ENCODE measurements at regions not wholly inside any gene's neighbourhood (a gene's known extent, or its start where the extent isn't known, plus 50 kb on each side); places are given as distances from the start of the nearest gene placed in this dataset.

DNA sequence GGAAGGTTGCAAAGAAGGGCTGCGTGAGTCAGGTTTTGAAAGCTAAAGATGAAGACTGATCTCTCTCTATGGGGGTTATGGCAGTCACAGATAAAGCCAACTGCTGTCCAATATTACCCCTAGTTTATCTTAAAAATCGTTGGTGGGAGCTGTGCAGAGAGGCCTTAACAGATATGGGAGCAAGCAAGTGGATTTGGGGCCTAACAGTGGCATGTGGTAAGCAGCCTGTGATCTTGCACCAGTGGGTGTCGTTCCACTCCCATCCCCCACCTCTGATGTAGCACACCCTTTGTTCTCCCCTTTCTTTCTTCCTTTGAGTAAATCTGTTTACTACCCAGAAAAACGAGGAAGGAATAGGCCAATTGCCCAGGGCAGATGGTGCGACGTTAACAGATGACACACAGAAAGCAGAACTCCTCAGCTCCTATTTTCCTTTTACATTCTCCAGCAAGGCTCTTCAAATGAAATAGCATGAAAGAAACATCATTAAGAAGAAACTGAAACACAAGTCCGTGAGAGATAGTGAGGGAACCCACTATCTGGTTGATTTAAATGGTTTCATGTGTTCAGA lies 274.1 kb upstream of the CITED2 start:
- ATAC-seq (no peak), DNase-seq (ENCODE audit: low spot score in 2 of 2) (no peak)
- H3K36me3 Mint-ChIP-seq: no peaks in the 10 kb centered on the region
- H3K27ac Mint-ChIP-seq: no peak overlapping the region
- peaks cover 3% of the 10 kb centered on the region for H3K9me3 Mint-ChIP-seq
- H3K4me3 Mint-ChIP-seq: no peak overlapping the region
- no peaks in the 10 kb centered on the region for H3K4me1 Mint-ChIP-seq

DNA sequence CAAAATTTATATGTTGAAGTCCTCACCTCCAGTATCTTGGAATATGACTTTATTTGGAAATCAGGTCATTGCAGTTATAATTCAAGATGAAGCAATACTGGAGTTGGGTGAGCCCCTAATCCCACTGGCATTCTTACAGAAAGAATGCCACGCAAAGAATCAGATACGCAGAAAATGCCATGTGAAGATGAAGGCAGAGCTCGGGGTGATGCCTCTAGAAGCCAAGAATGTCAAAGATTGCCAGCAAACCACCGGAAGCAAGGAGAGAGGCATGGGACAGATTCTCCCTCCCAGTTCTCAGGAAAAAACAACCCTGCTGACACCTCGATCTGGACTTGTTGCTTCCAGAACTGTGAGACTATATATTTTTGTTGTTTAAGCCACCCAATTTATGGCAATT lies 273.4 kb upstream of the CITED2 start:
- Mint-ChIP-seq H3K9me3 (peaks cover 3% of the 10 kb centered on the region), H3K4me1 (no peaks in the 10 kb centered on the region), H3K36me3 (no peaks in the 10 kb centered on the region), H3K27ac (no peak overlapping the region), H3K4me3 (no peak overlapping the region)
- no peak for DNase-seq (ENCODE audit: low spot score in 2 of 2)
- no peak for ATAC-seq

DNA sequence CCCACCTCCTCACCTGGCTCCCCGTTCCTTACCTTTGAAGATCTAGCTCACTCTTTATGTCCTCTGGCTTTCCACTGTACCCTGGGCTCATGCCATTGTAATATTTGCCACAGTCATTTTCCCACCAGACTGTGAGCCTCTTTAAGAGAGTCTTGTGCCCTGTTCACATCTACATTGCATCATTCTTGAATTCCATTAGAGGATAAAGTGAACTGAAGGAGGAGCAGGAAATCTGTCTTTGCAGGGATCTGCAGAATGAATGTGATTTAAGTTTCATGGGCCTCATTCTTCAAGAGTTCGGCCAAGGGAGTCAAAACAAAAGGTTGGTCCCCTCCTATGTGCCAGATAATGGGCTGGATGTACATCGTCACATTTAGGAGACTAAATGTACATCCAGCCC lies 272.6 kb upstream of the CITED2 start:
- DNase-seq (ENCODE audit: low spot score in 2 of 2) (no peak), ATAC-seq (no peak)
- H3K4me3 Mint-ChIP-seq: no peak overlapping the region
- no peak overlapping the region for H3K27ac Mint-ChIP-seq
- no peaks in the 10 kb centered on the region for H3K4me1 Mint-ChIP-seq
- H3K9me3 Mint-ChIP-seq: peaks cover 3% of the 10 kb centered on the region
- H3K36me3 Mint-ChIP-seq: no peaks in the 10 kb centered on the region

DNA sequence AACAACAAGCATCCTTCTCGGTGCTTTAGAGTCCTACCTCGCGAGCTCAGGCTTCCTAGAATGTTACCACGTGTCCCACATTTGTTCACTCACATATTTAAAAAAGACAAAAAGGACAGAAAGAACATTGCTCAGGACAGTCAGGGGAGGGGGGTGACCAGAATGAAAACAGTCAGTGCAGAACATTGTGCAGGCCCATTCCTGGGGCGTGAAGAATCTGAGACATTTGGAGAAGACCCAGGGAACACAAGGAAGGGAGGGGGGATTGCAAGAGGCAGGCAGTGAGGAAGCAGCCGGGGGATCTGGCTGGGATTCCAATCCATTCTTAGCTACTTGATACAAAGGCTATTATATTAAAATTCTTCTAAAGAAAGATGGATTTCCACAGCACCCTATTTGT lies 270.4 kb upstream of the CITED2 start:
- no peak for DNase-seq (ENCODE audit: low spot score in 2 of 2)
- Mint-ChIP-seq H3K27ac (no peak overlapping the region), H3K36me3 (no peaks in the 10 kb centered on the region), H3K4me1 (peaks cover 7% of the 10 kb centered on the region), H3K4me3 (no peak overlapping the region), H3K9me3 (peaks cover 3% of the 10 kb centered on the region)
- ATAC-seq: no peak

DNA sequence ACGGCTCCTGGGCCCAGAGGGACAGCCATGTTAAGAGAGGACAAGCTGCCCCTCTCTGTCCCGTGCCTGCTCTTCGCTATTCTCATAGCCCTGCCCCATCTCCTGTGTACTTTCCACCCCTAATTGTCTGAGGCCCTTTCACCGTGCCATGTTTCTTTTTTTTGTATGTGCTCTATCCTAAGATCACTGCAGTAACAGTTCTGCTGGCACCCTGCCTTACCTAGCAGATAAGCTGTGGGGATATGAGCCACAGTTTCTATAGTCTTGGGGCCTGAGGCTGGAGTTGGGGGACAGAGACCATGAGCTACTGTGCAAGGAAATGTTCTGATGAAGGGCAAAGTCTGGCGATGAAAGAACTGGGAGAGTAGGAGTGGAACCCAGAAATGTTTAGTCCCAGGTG lies 269.5 kb upstream of the CITED2 start:
- H3K36me3 Mint-ChIP-seq: no peaks in the 10 kb centered on the region
- ATAC-seq (no peak), DNase-seq (ENCODE audit: low spot score in 2 of 2) (no peak)
- H3K4me1 Mint-ChIP-seq: peaks cover 7% of the 10 kb centered on the region
- H3K27ac Mint-ChIP-seq: no peak overlapping the region
- no peak overlapping the region for H3K4me3 Mint-ChIP-seq
- peaks cover 3% of the 10 kb centered on the region for H3K9me3 Mint-ChIP-seq

DNA sequence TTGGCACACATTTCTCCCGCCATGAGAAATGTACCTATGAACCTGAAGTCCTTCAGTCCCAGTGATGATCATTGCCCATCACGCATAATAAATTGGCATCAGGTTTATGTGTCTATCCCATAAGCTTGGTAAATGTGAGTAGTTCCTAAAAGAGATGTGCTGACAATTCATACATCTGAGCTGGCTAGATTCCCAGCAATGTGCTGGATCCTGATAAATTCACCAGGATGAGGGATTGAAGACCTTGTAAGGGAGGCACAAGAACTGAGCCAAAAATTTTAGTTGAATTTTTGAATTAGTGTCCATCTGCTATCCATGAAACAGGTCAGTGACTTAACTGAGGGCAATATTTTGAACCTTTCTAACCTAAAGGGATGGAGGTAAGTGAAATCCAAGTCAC lies 267.9 kb upstream of the CITED2 start:
- ATAC-seq (no peak), DNase-seq (ENCODE audit: low spot score in 2 of 2) (no peak)
- peaks cover 7% of the 10 kb centered on the region for H3K4me1 Mint-ChIP-seq
- H3K4me3 Mint-ChIP-seq: no peak overlapping the region
- H3K9me3 Mint-ChIP-seq: peaks cover 3% of the 10 kb centered on the region
- no peaks in the 10 kb centered on the region for H3K36me3 Mint-ChIP-seq
- no peak overlapping the region for H3K27ac Mint-ChIP-seq

- no peak overlapping the region for H3K4me3 Mint-ChIP-seq
- ATAC-seq (no peak), DNase-seq (ENCODE audit: low spot score in 2 of 2) (no peak)
- no peaks in the 10 kb centered on the region for H3K36me3 Mint-ChIP-seq
- no peaks in the 10 kb centered on the region for H3K9me3 Mint-ChIP-seq
- peaks cover 7% of the 10 kb centered on the region for H3K4me1 Mint-ChIP-seq
- no peak overlapping the region for H3K27ac Mint-ChIP-seq
Measured at GRCh38 chr6:139641376-139641775, 266.9 kb upstream of the CITED2 start.

DNA sequence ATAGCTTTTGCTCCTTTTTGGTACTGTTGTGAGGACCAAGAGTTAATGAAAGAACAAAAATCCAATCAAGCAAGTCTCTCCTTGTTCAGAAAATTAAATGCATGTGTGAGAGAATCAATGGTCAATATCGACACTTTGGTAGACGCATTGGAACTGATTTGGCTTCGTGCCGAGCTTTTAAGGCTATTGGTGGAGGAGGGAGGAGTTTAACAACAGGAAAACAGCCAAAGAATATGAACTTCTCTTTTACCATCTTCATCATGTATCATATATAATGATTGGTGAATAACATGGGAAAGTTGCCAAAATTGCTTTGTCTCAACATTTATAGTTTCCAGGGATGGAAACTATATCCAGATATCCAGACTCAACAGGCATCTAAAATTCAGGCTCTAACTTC lies 266.5 kb upstream of the CITED2 start:
- peaks cover 7% of the 10 kb centered on the region for H3K4me1 Mint-ChIP-seq
- H3K9me3 Mint-ChIP-seq: no peaks in the 10 kb centered on the region
- DNase-seq (ENCODE audit: low spot score in 2 of 2) (no peak), ATAC-seq (no peak)
- H3K27ac Mint-ChIP-seq: no peak overlapping the region
- no peak overlapping the region for H3K4me3 Mint-ChIP-seq
- no peaks in the 10 kb centered on the region for H3K36me3 Mint-ChIP-seq

DNA sequence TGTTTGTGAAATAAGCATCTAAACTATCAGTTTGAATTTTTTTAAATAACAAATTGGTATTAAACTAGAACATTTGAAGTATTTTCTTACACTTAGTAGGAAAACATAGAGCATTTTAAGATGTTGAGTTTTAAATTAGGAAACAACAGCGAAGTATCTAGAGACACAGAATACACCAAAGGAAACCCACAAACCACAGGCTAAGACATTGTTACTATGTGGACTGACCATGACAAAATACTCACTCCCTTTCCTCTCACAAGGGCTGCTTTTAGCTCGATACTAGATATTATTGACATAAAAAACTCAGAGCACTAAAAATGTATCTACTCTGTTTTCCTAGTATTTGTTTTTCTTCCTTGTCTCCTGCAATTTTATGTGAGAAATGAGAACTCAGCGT lies 266.0 kb upstream of the CITED2 start:
- Mint-ChIP-seq H3K4me1 (peaks cover 7% of the 10 kb centered on the region), H3K4me3 (no peak overlapping the region), H3K9me3 (no peaks in the 10 kb centered on the region), H3K27ac (no peak overlapping the region), H3K36me3 (no peaks in the 10 kb centered on the region)
- ATAC-seq (no peak), DNase-seq (ENCODE audit: low spot score in 2 of 2) (no peak)

DNA sequence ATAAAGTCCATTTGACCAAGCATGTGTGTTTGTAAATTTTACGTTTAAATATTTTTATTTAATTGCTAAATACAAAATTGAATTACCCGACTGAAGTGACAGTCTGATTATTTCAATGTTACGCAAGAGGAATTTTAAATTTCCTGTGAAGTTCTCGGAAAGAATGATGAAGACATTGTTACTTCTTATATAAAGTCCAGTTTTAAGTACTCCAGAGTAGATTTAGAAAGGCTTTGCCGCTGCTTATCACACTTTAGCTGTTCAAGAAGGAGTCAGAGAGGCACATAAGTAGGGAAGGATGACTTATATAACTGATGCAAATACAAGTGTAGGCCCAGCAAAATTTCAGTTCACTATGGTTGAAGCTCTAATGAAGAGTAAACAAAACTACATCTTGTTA lies 265.1 kb upstream of the CITED2 start:
- DNase-seq (ENCODE audit: low spot score in 2 of 2) (no peak), ATAC-seq (no peak)
- no peak overlapping the region for H3K27ac Mint-ChIP-seq
- no peaks in the 10 kb centered on the region for H3K36me3 Mint-ChIP-seq
- peaks cover 7% of the 10 kb centered on the region for H3K4me1 Mint-ChIP-seq
- no peak overlapping the region for H3K4me3 Mint-ChIP-seq
- H3K9me3 Mint-ChIP-seq: no peaks in the 10 kb centered on the region

DNA sequence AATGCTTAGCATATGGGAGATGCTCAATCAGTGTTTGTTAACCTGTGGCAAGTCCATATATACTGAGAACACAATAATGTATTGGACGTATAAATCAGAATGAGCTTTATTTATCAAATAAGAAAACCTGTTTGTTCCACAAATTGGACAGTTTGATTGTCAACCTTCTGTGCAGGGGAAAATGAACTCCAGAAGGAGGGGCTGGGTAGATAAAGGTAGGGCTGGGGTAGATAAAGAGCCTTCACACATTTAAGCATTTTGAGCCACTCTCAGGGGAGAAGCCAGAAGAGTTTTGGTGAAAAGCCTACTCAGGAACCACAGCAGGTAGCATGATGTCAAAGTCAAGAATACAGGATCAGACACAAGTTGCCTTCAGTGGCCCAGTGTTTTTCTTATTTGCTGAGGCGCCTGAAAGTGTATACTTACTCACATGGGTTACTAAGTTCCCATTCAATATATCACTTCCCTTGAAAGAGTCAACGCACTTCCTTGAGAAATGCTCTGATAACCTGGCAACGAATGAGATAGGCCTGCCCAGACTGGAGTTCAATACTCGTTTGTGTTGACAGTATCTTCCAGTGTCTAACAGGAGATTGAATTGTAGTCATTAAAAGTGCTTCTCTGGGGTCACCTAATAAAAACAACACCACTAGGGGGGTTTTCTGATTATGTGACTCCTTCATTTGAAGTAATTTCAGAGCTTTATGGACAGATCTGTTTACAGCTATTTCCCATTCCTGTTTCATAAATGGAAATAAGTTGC lies 263.9 kb upstream of the CITED2 start:
- ATAC-seq: no peak
- DNase-seq (ENCODE audit: low spot score in 2 of 2): no peak
- Mint-ChIP-seq H3K27ac (no peak overlapping the region), H3K4me1 (peaks cover 7% of the 10 kb centered on the region), H3K36me3 (no peaks in the 10 kb centered on the region), H3K4me3 (no peak overlapping the region), H3K9me3 (no peaks in the 10 kb centered on the region)

GRCh38 chr6:139637766-139638165 lies 263.3 kb upstream of the CITED2 start:
- no peak overlapping the region for H3K27ac Mint-ChIP-seq
- H3K4me1 Mint-ChIP-seq: peaks cover 7% of the 10 kb centered on the region
- no peak for ATAC-seq
- DNase-seq (ENCODE audit: low spot score in 2 of 2): no peak
- H3K36me3 Mint-ChIP-seq: no peaks in the 10 kb centered on the region
- no peak overlapping the region for H3K4me3 Mint-ChIP-seq
- no peaks in the 10 kb centered on the region for H3K9me3 Mint-ChIP-seq

- Mint-ChIP-seq H3K9me3 (no peaks in the 10 kb centered on the region), H3K4me3 (no peak overlapping the region), H3K27ac (no peak overlapping the region), H3K4me1 (peaks cover 7% of the 10 kb centered on the region), H3K36me3 (no peaks in the 10 kb centered on the region)
- no peak for ATAC-seq
- DNase-seq (ENCODE audit: low spot score in 2 of 2): no peak
Measured at GRCh38 chr6:139636391-139636790, 261.9 kb upstream of the CITED2 start.

DNA sequence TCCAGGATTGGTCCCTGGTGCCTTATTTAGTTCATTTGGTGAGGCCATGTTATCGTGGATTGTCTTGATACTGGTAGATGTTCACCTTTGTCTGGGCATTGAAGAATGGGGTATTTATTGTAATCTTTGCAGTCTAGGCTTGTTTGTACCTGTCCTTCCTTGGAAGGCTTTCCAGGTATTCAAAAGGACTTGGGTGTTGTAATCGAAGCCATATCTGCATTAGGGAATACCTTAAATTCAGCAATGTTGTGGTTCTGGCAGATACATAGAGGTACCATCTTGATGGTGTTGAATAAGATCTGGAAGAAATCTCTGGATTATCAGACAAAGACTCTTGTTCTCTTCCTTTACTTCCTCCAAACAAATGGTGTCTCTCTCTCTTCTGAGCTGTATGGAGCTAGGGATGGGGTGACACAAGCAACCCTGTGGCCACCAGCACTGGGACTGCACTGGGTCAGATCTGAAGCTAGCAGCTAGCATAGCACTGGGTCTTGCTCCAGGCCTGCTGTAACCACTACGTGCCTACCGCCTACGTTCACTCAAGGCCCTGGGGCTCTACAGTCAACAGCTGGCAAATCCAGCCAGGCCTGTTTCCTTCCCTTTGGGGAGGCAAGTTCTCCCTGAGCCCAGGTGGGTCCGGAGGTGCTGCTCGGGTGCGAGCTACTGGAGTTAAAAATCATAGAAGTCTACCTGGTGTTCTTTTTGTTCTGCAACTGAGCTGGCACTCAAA lies 261.1 kb upstream of the CITED2 start:
- Mint-ChIP-seq H3K4me1 (peaks cover 3% of the 10 kb centered on the region), H3K4me3 (no peak overlapping the region), H3K9me3 (no peaks in the 10 kb centered on the region), H3K27ac (no peak overlapping the region), H3K36me3 (no peaks in the 10 kb centered on the region)
- no peak for ATAC-seq
- DNase-seq (ENCODE audit: low spot score in 2 of 2): no peak

- Mint-ChIP-seq H3K4me3 (no peak overlapping the region), H3K27ac (no peak overlapping the region), H3K9me3 (no peaks in the 10 kb centered on the region), H3K36me3 (no peaks in the 10 kb centered on the region), H3K4me1 (no peaks in the 10 kb centered on the region)
- no peak for ATAC-seq
- no peak for DNase-seq (ENCODE audit: low spot score in 2 of 2)
Measured at GRCh38 chr6:139632840-139633239, 258.4 kb upstream of the CITED2 start.

DNA sequence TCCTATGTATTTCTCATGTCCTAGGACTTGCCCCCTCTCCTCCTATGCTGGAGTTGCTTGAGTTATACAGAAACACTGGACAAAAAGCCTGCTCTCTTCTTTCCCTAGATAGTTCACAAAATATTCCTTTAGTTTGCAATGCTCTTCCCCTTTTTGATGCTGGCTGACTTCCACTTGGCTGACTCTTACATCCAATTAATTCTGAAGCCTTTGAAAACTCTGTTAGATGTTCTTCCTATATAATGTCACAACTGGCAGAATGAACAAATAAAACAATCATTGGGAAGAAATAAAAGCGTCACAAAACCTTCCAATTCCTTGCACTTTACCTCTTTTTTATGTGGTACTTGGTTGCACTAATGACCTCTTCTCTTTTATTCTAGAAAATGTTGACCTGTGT lies 253.8 kb upstream of the CITED2 start:
- no peaks in the 10 kb centered on the region for H3K9me3 Mint-ChIP-seq
- ATAC-seq (no peak), DNase-seq (ENCODE audit: low spot score in 2 of 2) (no peak)
- peaks cover 7% of the 10 kb centered on the region for H3K4me1 Mint-ChIP-seq
- no peaks in the 10 kb centered on the region for H3K36me3 Mint-ChIP-seq
- no peak overlapping the region for H3K4me3 Mint-ChIP-seq
- H3K27ac Mint-ChIP-seq: no peak overlapping the region
